H1 (cell line): ENCODE measurements at regions not wholly inside any gene's neighbourhood (a gene's known extent, or its start where the extent isn't known, plus 50 kb on each side); places are given as distances from the start of the nearest gene placed in this dataset.

Experiments
- ASH2L ChIP-seq: fragments of 200-600, 300-600 bp; sonication (generic); IDR thresholded peaks from one replicate; pipeline ENCODE4 v1.7.1; 2017; ENCODE audit warnings: low read length
- CHD1 ChIP-seq: IDR thresholded peaks from 2 replicates; pipeline ENCODE4 v1.6.1; 2012; ENCODE audit warnings: low read depth, low read length, improper control_type of control experiment
- CREB1 ChIP-seq: IDR thresholded peaks from 2 replicates; pipeline ENCODE4 v1.6.1; 2012; ENCODE audit warnings: inconsistent platforms
- EZH2 ChIP-seq: fragments of 200-600 bp; sonication (generic); IDR thresholded peaks from 2 replicates; pipeline ENCODE4 v1.7.1; 2012; ENCODE audit warnings: low read depth, mild to moderate bottlenecking, moderate library complexity, low read length, inconsistent platforms; ENCODE audit not compliant: severe bottlenecking
- JUN ChIP-seq: IDR thresholded peaks from 2 replicates; pipeline ENCODE4 v1.6.1; 2011; ENCODE audit warnings: low read depth, mild to moderate bottlenecking, improper control_type of control experiment, low read length
- RXRA ChIP-seq: IDR thresholded peaks from 2 replicates; pipeline ENCODE4 v1.6.1; 2011; ENCODE audit warnings: low read depth, mild to moderate bottlenecking, low read length, moderate library complexity; ENCODE audit not compliant: insufficient read depth
- SIN3A ChIP-seq, 2 experiments: IDR thresholded peaks in 1 of 2; conservative IDR thresholded peaks in 1 of 2; 2 replicates each; pipeline ENCODE4 v1.6.1; 2011 to 2012; ENCODE audit warnings: low read length in 2 of 2, improper control_type of control experiment in 1 of 2, low read depth in 1 of 2, mild to moderate bottlenecking in 1 of 2
- TAF7 ChIP-seq: optimal IDR thresholded peaks from 2 replicates; pipeline ENCODE3; 2011; ENCODE audit warnings: low read depth, mild to moderate bottlenecking, inconsistent platforms, low read length, moderate library complexity, borderline replicate concordance
- TEAD4 ChIP-seq: IDR thresholded peaks from 2 replicates; pipeline ENCODE4 v1.6.1; 2012; ENCODE audit warnings: low read depth, low read length, inconsistent platforms, mixed read lengths
- USF2 ChIP-seq: IDR thresholded peaks from 2 replicates; pipeline ENCODE4 v1.6.1; 2011; ENCODE audit warnings: low read length, improper control_type of control experiment
- YY1 ChIP-seq: IDR thresholded peaks from 2 replicates; pipeline ENCODE4 v1.6.1; 2011; ENCODE audit warnings: low read depth, mild to moderate bottlenecking, low read length
- TF ChIP-seq, protein P1 (sequence below): fragments of 300-600 bp; sonication (generic); IDR thresholded peaks from 2 replicates; pipeline ENCODE4 v1.7.1; 2012; ENCODE audit warnings: low read length, moderate library complexity, mild to moderate bottlenecking, inconsistent platforms; ENCODE audit not compliant: insufficient replicate concordance

DNA sequence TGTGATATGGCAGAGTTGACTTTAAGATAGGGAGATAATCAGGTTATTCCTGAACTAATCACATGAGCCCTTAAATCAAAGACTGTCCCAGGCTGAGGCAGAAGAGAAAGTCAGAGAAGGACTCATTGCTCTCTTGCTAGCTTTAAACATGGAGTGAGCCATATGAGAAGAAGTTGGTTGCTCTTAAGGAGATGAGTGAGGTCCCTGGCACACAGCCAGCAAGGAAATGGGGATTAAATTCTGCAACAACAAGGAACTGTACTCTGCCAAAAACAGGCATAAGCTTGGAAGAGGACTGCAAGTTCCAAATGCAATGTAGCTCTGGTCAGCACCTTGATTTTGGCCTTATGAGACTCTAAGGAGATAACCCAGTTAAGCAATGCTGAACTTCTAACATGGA lies 457.0 kb downstream of the PLOD2 start (continued):
- TF ChIP-seq, protein P1, sequence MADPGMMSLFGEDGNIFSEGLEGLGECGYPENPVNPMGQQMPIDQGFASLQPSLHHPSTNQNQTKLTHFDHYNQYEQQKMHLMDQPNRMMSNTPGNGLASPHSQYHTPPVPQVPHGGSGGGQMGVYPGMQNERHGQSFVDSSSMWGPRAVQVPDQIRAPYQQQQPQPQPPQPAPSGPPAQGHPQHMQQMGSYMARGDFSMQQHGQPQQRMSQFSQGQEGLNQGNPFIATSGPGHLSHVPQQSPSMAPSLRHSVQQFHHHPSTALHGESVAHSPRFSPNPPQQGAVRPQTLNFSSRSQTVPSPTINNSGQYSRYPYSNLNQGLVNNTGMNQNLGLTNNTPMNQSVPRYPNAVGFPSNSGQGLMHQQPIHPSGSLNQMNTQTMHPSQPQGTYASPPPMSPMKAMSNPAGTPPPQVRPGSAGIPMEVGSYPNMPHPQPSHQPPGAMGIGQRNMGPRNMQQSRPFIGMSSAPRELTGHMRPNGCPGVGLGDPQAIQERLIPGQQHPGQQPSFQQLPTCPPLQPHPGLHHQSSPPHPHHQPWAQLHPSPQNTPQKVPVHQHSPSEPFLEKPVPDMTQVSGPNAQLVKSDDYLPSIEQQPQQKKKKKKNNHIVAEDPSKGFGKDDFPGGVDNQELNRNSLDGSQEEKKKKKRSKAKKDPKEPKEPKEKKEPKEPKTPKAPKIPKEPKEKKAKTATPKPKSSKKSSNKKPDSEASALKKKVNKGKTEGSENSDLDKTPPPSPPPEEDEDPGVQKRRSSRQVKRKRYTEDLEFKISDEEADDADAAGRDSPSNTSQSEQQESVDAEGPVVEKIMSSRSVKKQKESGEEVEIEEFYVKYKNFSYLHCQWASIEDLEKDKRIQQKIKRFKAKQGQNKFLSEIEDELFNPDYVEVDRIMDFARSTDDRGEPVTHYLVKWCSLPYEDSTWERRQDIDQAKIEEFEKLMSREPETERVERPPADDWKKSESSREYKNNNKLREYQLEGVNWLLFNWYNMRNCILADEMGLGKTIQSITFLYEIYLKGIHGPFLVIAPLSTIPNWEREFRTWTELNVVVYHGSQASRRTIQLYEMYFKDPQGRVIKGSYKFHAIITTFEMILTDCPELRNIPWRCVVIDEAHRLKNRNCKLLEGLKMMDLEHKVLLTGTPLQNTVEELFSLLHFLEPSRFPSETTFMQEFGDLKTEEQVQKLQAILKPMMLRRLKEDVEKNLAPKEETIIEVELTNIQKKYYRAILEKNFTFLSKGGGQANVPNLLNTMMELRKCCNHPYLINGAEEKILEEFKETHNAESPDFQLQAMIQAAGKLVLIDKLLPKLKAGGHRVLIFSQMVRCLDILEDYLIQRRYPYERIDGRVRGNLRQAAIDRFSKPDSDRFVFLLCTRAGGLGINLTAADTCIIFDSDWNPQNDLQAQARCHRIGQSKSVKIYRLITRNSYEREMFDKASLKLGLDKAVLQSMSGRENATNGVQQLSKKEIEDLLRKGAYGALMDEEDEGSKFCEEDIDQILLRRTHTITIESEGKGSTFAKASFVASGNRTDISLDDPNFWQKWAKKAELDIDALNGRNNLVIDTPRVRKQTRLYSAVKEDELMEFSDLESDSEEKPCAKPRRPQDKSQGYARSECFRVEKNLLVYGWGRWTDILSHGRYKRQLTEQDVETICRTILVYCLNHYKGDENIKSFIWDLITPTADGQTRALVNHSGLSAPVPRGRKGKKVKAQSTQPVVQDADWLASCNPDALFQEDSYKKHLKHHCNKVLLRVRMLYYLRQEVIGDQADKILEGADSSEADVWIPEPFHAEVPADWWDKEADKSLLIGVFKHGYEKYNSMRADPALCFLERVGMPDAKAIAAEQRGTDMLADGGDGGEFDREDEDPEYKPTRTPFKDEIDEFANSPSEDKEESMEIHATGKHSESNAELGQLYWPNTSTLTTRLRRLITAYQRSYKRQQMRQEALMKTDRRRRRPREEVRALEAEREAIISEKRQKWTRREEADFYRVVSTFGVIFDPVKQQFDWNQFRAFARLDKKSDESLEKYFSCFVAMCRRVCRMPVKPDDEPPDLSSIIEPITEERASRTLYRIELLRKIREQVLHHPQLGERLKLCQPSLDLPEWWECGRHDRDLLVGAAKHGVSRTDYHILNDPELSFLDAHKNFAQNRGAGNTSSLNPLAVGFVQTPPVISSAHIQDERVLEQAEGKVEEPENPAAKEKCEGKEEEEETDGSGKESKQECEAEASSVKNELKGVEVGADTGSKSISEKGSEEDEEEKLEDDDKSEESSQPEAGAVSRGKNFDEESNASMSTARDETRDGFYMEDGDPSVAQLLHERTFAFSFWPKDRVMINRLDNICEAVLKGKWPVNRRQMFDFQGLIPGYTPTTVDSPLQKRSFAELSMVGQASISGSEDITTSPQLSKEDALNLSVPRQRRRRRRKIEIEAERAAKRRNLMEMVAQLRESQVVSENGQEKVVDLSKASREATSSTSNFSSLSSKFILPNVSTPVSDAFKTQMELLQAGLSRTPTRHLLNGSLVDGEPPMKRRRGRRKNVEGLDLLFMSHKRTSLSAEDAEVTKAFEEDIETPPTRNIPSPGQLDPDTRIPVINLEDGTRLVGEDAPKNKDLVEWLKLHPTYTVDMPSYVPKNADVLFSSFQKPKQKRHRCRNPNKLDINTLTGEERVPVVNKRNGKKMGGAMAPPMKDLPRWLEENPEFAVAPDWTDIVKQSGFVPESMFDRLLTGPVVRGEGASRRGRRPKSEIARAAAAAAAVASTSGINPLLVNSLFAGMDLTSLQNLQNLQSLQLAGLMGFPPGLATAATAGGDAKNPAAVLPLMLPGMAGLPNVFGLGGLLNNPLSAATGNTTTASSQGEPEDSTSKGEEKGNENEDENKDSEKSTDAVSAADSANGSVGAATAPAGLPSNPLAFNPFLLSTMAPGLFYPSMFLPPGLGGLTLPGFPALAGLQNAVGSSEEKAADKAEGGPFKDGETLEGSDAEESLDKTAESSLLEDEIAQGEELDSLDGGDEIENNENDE: no peak
- TF ChIP-seq TEAD4 (no peak), CHD1 (no peak), SIN3A (conservative IDR thresholded peaks at IDR 0.05 in 1 of 2, IDR thresholded peaks at IDR 0.05 in 1 of 2; ENCODE audit: low read depth in 1 of 2, low read length in 2 of 2) (no peak), TAF7 (no peak), YY1 (no peak), CREB1 (no peak), RXRA (no peak), JUN (no peak), ASH2L (no peak), USF2 (no peak), EZH2 (no peak)
